ENCODE measurements at regions not wholly inside any gene's neighbourhood (a gene's known extent, or its start where the extent isn't known, plus 50 kb on each side); places are given as distances from the start of the nearest gene placed in this dataset.

DNA sequence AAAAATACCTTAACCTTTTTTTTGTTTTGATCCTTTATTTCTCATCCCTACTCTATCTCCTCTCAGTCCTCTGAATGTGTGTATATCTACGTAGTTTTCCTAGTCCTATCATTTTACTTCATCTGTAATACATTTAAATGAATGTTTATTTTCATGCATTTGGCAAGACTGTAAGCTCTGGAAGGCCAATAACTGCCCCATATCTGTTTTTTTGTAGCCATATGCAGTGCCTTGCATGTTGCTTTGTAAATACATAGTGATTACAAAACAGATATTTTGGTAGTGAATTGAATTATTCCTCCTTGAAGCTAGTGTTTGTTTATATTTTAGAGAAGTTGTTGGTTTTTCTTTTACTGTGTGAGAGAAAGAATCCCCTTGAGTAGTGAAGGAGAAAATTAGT lies 450.2 kb downstream of the PCDH18 start:
- Histone ChIP-seq H3K9ac (ENCODE audit: control insufficient read depth, insufficient read depth, low read length) (no peak overlapping the region), H2AFZ (ENCODE audit: control insufficient read depth, low read depth, low read length) (no peak overlapping the region), H3K4me2 (ENCODE audit: control insufficient read depth, insufficient read depth) (no peak overlapping the region), H3K9me3 (replicated peaks; ENCODE audit: control insufficient read depth, insufficient read depth, low read length) (no peaks in the 10 kb centered on the region), H3K4me1 (ENCODE audit: control insufficient read depth, insufficient read depth, low read length) (no peaks in the 10 kb centered on the region), H3K4me3 (no peak overlapping the region), H3K79me2 (ENCODE audit: control insufficient read depth, insufficient read depth, low read length) (no peaks in the 10 kb centered on the region), H4K20me1 (ENCODE audit: control insufficient read depth, insufficient read depth) (no peaks in the 10 kb centered on the region), H3K27me3 (replicated peaks in 1 of 2; ENCODE audit: control insufficient read depth in 2 of 2, insufficient read depth in 2 of 2, low read length in 1 of 2) (no peaks in the 10 kb centered on the region), H3K36me3 (ENCODE audit: control insufficient read depth in 2 of 2, insufficient read depth in 2 of 2, low read length in 1 of 2) (no peaks in the 10 kb centered on the region), H3K27ac (ENCODE audit: control insufficient read depth, insufficient read depth) (no peak overlapping the region)
- in situ Hi-C loops (cut with MboI) = no loop called here
- 0% methylated on average over 1 of the region's 1 CpG for WGBS (ENCODE audit: insufficient coverage, insufficient replicate concordance, low lambda C conversion rate, missing lambda C conversion rate)
- TF ChIP-seq ZNF24 (IDR thresholded peaks at IDR 0.05) (no peak), ESRRA (IDR thresholded peaks at IDR 0.05; ENCODE audit: low read length) (no peak), RB1 (IDR thresholded peaks at IDR 0.05; ENCODE audit: borderline replicate concordance) (no peak), NBN (IDR thresholded peaks at IDR 0.05) (no peak), MYC (IDR thresholded peaks at IDR 0.05; ENCODE audit: insufficient read depth, insufficient read length, insufficient replicate concordance, low read length, severe bottlenecking) (no peak), RFX5 (IDR thresholded peaks at IDR 0.05; ENCODE audit: low read depth, low read length) (no peak), GABPA (IDR thresholded peaks at IDR 0.05; ENCODE audit: low read depth) (no peak)
- TF ChIP-seq, protein P1, sequence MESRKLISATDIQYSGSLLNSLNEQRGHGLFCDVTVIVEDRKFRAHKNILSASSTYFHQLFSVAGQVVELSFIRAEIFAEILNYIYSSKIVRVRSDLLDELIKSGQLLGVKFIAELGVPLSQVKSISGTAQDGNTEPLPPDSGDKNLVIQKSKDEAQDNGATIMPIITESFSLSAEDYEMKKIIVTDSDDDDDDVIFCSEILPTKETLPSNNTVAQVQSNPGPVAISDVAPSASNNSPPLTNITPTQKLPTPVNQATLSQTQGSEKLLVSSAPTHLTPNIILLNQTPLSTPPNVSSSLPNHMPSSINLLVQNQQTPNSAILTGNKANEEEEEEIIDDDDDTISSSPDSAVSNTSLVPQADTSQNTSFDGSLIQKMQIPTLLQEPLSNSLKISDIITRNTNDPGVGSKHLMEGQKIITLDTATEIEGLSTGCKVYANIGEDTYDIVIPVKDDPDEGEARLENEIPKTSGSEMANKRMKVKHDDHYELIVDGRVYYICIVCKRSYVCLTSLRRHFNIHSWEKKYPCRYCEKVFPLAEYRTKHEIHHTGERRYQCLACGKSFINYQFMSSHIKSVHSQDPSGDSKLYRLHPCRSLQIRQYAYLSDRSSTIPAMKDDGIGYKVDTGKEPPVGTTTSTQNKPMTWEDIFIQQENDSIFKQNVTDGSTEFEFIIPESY (IDR thresholded peaks at IDR 0.05) = no peak
- TF ChIP-seq, protein P2, sequence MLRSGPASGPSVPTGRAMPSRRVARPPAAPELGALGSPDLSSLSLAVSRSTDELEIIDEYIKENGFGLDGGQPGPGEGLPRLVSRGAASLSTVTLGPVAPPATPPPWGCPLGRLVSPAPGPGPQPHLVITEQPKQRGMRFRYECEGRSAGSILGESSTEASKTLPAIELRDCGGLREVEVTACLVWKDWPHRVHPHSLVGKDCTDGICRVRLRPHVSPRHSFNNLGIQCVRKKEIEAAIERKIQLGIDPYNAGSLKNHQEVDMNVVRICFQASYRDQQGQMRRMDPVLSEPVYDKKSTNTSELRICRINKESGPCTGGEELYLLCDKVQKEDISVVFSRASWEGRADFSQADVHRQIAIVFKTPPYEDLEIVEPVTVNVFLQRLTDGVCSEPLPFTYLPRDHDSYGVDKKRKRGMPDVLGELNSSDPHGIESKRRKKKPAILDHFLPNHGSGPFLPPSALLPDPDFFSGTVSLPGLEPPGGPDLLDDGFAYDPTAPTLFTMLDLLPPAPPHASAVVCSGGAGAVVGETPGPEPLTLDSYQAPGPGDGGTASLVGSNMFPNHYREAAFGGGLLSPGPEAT (IDR thresholded peaks at IDR 0.05; ENCODE audit: low read depth) = no peak
- TF ChIP-seq, protein P3, sequence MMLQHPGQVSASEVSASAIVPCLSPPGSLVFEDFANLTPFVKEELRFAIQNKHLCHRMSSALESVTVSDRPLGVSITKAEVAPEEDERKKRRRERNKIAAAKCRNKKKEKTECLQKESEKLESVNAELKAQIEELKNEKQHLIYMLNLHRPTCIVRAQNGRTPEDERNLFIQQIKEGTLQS (IDR thresholded peaks at IDR 0.05; ENCODE audit: borderline replicate concordance, extremely low read depth, low read depth, low read length) = no peak
- SMC1A ChIA-PET (ENCODE audit: uncharacterized antibody, unreplicated experiment) = no interaction called here
- DNase-seq (ENCODE audit: low read depth, low spot score) (no peak), FAIRE-seq (no peak), ATAC-seq (no peak)
- no TSS peak for BruUV-seq (replicated peaks)
- RAD21 ChIA-PET (ENCODE audit: unreplicated experiment) = no interaction called here
- intact Hi-C loops (cut with micrococcal nuclease; ENCODE audit: unreplicated experiment) = no loop called here
- POLR2A ChIA-PET = no interaction called here
- CTCF ChIA-PET = interaction anchor here (1.2 kb wide), 1 partner anchor 12 kb away, joined by 3 read pairs; no protein-coding TSS in a partner anchor
